Endothelial cell of umbilical vein (primary cell): ENCODE measurements at regions not wholly inside any gene's neighbourhood (a gene's known extent, or its start where the extent isn't known, plus 50 kb on each side); places are given as distances from the start of the nearest gene placed in this dataset.

Experiments
- BruUV-seq: library from RNA; stranded (reverse); fragments of 400-500 nt; replicated peaks from 2 replicates; lab custom pipeline; 2021; lab: Mats Ljungman, UMichigan
- CTCF ChIA-PET: fragments of 300-600, 350-600 bp; sonication (Branson Sonifier 250); formaldehyde crosslinking; loops from one replicate; lab custom pipeline; 2021; ENCODE audit warnings: antibody characterized with exemption, inconsistent platforms; lab: Charles Lee
- POLR2A ChIA-PET: fragments of 300-600, 350-600 bp; sonication (Branson Sonifier 250); formaldehyde crosslinking; loops from one replicate; lab custom pipeline; 2021; ENCODE audit warnings: antibody characterized with exemption, inconsistent platforms; lab: Charles Lee
- DNase-seq: peaks from one replicate; pipeline ENCODE4 v3.0.0-alpha.2; 2011; ENCODE audit warnings: low read depth, low spot score
- FAIRE-seq: peaks from 2 replicates; lab custom pipeline; 2011; peaks lifted over from hg19 to GRCh38; lab: Jason Lieb, UNC
- H2AFZ ChIP-seq: 2 replicates; pipeline ENCODE4 v1.6.0; 2012; ENCODE audit warnings: low read depth, low read length, control low read depth, inconsistent platforms
- H3K27ac ChIP-seq: 2 replicates; pipeline ENCODE4 v1.5.1; 2011; ENCODE audit warnings: low read depth, mild to moderate bottlenecking, control low read depth, low read length, moderate library complexity; ENCODE audit not compliant: insufficient read depth
- H3K27me3 ChIP-seq, 2 experiments: 2 replicates each; pipeline versions ENCODE4 v1.6.0 to v1.6.1; 2011; ENCODE audit warnings: low read length in 2 of 2, mixed read lengths in 1 of 2; ENCODE audit not compliant: control insufficient read depth in 2 of 2, insufficient read depth in 2 of 2
- H3K36me3 ChIP-seq, 2 experiments: 2 replicates in 1 of 2; 3 replicates in 1 of 2; pipeline ENCODE4 v1.5.1; 2011; ENCODE audit warnings: low read length in 2 of 2, mild to moderate bottlenecking in 1 of 2, moderate library complexity in 1 of 2; ENCODE audit not compliant: control insufficient read depth in 2 of 2, insufficient read depth in 2 of 2; ENCODE audit errors: extremely low read depth in 1 of 2
- H3K4me1 ChIP-seq: 3 replicates; pipeline ENCODE4 v1.5.1; 2011; ENCODE audit warnings: mild to moderate bottlenecking, low read length; ENCODE audit not compliant: control insufficient read depth, insufficient read depth; ENCODE audit errors: extremely low read depth
- H3K4me2 ChIP-seq: 2 replicates; pipeline ENCODE4 v1.6.1; 2011; ENCODE audit warnings: low read length, control low read depth, mixed read lengths; ENCODE audit not compliant: insufficient read depth
- H3K4me3 ChIP-seq, 3 experiments: fragments of 200-600 bp in 1 of 3; sonication (generic), shearing (Covaris generic) in 1 of 3; replicated peaks in 1 of 3; 2 replicates each; pipeline ENCODE4 v1.5.1; 2011 to 2016; ENCODE audit warnings: control low read depth in 3 of 3, low read length in 3 of 3, mild to moderate bottlenecking in 2 of 3, inconsistent platforms in 1 of 3, low read depth in 1 of 3, moderate library complexity in 1 of 3; ENCODE audit not compliant: insufficient read depth in 1 of 3
- H3K79me2 ChIP-seq: 2 replicates; pipeline ENCODE4 v1.6.0; 2012; ENCODE audit warnings: low read length, inconsistent platforms; ENCODE audit not compliant: control insufficient read depth, insufficient read depth
- H3K9ac ChIP-seq: replicated peaks from 2 replicates; pipeline ENCODE3; 2011; ENCODE audit warnings: low read length, control low read depth; ENCODE audit not compliant: insufficient read depth; ENCODE audit errors: extremely low read depth
- H3K9me1 ChIP-seq: replicated peaks from 3 replicates; pipeline ENCODE4 v1.6.0; 2011; ENCODE audit warnings: mild to moderate bottlenecking, low read length; ENCODE audit not compliant: control insufficient read depth, insufficient read depth; ENCODE audit errors: extremely low read depth
- H3K9me3 ChIP-seq: replicated peaks from 2 replicates; pipeline ENCODE4 v1.5.1; 2012; ENCODE audit warnings: low read length, inconsistent platforms; ENCODE audit not compliant: control insufficient read depth, insufficient read depth
- H4K20me1 ChIP-seq: replicated peaks from 2 replicates; pipeline ENCODE3; 2011; ENCODE audit warnings: mild to moderate bottlenecking, low read length; ENCODE audit not compliant: control insufficient read depth, insufficient read depth; ENCODE audit errors: extremely low read depth
- EZH2 ChIP-seq: IDR thresholded peaks from 2 replicates; pipeline ENCODE4 v1.6.1; 2012; ENCODE audit warnings: borderline replicate concordance, low read depth, mild to moderate bottlenecking, moderate library complexity, low read length, inconsistent platforms; ENCODE audit not compliant: severe bottlenecking
- FOS ChIP-seq: IDR thresholded peaks from 2 replicates; pipeline ENCODE4 v1.6.1; 2011; ENCODE audit warnings: mild to moderate bottlenecking, low read length, moderate library complexity, borderline replicate concordance; ENCODE audit not compliant: insufficient read depth
- GATA2 ChIP-seq: IDR thresholded peaks from 2 replicates; pipeline ENCODE4 v1.7.0; 2011; ENCODE audit warnings: low read depth, mild to moderate bottlenecking, moderate library complexity, mixed read lengths, low read length; ENCODE audit not compliant: insufficient read length, insufficient read depth
- JUN ChIP-seq: IDR thresholded peaks from 2 replicates; pipeline ENCODE4 v1.6.1; 2011; ENCODE audit warnings: borderline replicate concordance, low read depth; ENCODE audit not compliant: insufficient read length, insufficient read depth
- MYC ChIP-seq: IDR thresholded peaks from one replicate; pipeline ENCODE4 v1.6.1; 2011; ENCODE audit warnings: mild to moderate bottlenecking, low read depth, low read length
- POLR2A ChIP-seq: IDR thresholded peaks from 2 replicates; pipeline ENCODE4 v1.6.1; 2012; ENCODE audit warnings: low read depth, mild to moderate bottlenecking, control low read depth, low read length
- POLR2AphosphoS5 ChIP-seq: IDR thresholded peaks from 2 replicates; pipeline ENCODE4 v1.6.1; 2012; ENCODE audit warnings: low read depth, mild to moderate bottlenecking, control low read depth, low read length, moderate library complexity; ENCODE audit not compliant: insufficient read depth
- dilution Hi-C: fragments of 300-500 bp; cut with MboI; formaldehyde crosslinking; loops from one replicate; pipeline ENCODE4 v1.15.0; 2019; ENCODE audit warnings: low sequenced_read_pairs; ENCODE audit not compliant: extremely low pct_ligation_motif_present
- intact Hi-C: fragments of 100-400 bp; cut with micrococcal nuclease; formaldehyde crosslinking; loops from one replicate; pipeline ENCODE4 v1.10.0; 2022
- TF ChIP-seq, protein P1 (sequence below): IDR thresholded peaks from 2 replicates; pipeline ENCODE4 v1.6.1; 2011; ENCODE audit not compliant: insufficient read depth, insufficient read length
- TF ChIP-seq, protein P2 (sequence below), 2 donors: IDR thresholded peaks; 1 replicate in 1 of 2; 2 replicates in 1 of 2; pipeline ENCODE4 v1.5.1; 2011; ENCODE audit warnings: low read length in 2 of 2, mild to moderate bottlenecking in 2 of 2, moderate library complexity in 2 of 2, control low read depth in 1 of 2, inconsistent platforms in 1 of 2, low read depth in 1 of 2; ENCODE audit not compliant: insufficient read depth in 1 of 2; ENCODE audit errors: extremely low read depth in 1 of 2

DNA sequence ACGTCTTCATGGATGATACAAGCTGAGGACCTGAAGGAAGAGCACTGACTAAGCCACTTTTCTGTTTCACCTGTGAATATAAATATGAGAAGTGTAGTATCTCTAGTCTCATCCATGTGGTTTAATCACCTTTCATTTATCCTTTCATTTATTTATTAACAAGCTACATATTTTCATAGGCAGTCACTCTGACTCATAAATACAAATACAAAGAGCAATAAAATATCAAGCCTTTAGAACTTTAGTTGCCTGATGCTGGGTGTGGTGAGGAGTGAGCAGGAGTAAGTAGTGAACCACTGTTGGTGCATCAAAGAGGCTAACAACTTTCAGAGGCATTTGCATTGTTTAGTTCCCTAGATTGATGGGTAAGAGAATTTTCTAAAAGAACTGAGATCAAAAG, 269.0 kb upstream of the C1orf87 start:
- ChIA-PET CTCF (no interaction called here), POLR2A (no interaction called here)
- Histone ChIP-seq H3K79me2 (no peaks in the 10 kb centered on the region), H3K27me3 (no peaks in the 10 kb centered on the region), H3K9me1 (no peaks in the 10 kb centered on the region), H3K4me2 (no peak overlapping the region), H3K27ac (no peak overlapping the region), H3K4me1 (no peaks in the 10 kb centered on the region), H4K20me1 (no peaks in the 10 kb centered on the region), H2AFZ (no peak overlapping the region), H3K9ac (no peak overlapping the region), H3K36me3 (no peaks in the 10 kb centered on the region), H3K9me3 (no peaks in the 10 kb centered on the region), H3K4me3 (no peak overlapping the region)
- intact Hi-C loops, result no loop called here
- no peak for FAIRE-seq
- TF ChIP-seq, protein P1, sequence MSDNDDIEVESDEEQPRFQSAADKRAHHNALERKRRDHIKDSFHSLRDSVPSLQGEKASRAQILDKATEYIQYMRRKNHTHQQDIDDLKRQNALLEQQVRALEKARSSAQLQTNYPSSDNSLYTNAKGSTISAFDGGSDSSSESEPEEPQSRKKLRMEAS, result no peak
- TF ChIP-seq MYC, result no peak
- TF ChIP-seq, protein P2, sequence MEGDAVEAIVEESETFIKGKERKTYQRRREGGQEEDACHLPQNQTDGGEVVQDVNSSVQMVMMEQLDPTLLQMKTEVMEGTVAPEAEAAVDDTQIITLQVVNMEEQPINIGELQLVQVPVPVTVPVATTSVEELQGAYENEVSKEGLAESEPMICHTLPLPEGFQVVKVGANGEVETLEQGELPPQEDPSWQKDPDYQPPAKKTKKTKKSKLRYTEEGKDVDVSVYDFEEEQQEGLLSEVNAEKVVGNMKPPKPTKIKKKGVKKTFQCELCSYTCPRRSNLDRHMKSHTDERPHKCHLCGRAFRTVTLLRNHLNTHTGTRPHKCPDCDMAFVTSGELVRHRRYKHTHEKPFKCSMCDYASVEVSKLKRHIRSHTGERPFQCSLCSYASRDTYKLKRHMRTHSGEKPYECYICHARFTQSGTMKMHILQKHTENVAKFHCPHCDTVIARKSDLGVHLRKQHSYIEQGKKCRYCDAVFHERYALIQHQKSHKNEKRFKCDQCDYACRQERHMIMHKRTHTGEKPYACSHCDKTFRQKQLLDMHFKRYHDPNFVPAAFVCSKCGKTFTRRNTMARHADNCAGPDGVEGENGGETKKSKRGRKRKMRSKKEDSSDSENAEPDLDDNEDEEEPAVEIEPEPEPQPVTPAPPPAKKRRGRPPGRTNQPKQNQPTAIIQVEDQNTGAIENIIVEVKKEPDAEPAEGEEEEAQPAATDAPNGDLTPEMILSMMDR (IDR thresholded peaks at IDR 0.05; ENCODE audit: extremely low read depth in 1 of 2, insufficient read depth in 1 of 2, low read depth in 1 of 2, low read length in 2 of 2), result no peak
- TF ChIP-seq POLR2A, result no peak
- TF ChIP-seq GATA2, result no peak
- TF ChIP-seq EZH2, result no peak
- TF ChIP-seq FOS, result no peak
- no peak for TF ChIP-seq JUN
- TF ChIP-seq POLR2AphosphoS5, result no peak
- dilution Hi-C loops, result no loop called here
- no TSS peak for BruUV-seq
- no peak for DNase-seq
